H1 (cell line): ENCODE measurements at regions not wholly inside any gene's neighbourhood (a gene's known extent, or its start where the extent isn't known, plus 50 kb on each side); places are given as distances from the start of the nearest gene placed in this dataset.

Source experiments
- BACH1 ChIP-seq: IDR thresholded peaks from 2 replicates; pipeline ENCODE4 v1.6.1; 2012; ENCODE audit warnings: low read length, improper control_type of control experiment
- BCL11A ChIP-seq, 2 experiments: IDR thresholded peaks; one replicate each; pipeline ENCODE4 v1.6.1; 2011; ENCODE audit warnings: low read depth in 2 of 2, low read length in 2 of 2, mild to moderate bottlenecking in 2 of 2
- CBX5 ChIP-seq: fragments of 300-800, 300-1000 bp; sonication (generic); IDR thresholded peaks from 2 replicates; pipeline ENCODE4 v1.7.1; 2016; ENCODE audit warnings: antibody characterized with exemption, low read length, low read depth
- CHD7 ChIP-seq: fragments of 300-600 bp; sonication (generic); IDR thresholded peaks from 2 replicates; pipeline ENCODE4 v1.7.1; 2012; ENCODE audit warnings: low read length, moderate library complexity, mild to moderate bottlenecking, inconsistent platforms; ENCODE audit not compliant: insufficient replicate concordance
- CTBP2 ChIP-seq: IDR thresholded peaks from 2 replicates; pipeline ENCODE4 v1.7.0; 2011; ENCODE audit warnings: borderline replicate concordance, mild to moderate bottlenecking, moderate library complexity, mixed read lengths, low read length; ENCODE audit not compliant: insufficient read depth, insufficient read length
- EP300 ChIP-seq, 2 experiments: IDR thresholded peaks; 1 replicate in 1 of 2; 2 replicates in 1 of 2; pipeline ENCODE4 v1.6.1; 2011 to 2012; ENCODE audit warnings: low read depth in 2 of 2, low read length in 2 of 2, mild to moderate bottlenecking in 2 of 2, borderline replicate concordance in 1 of 2, inconsistent platforms in 1 of 2, moderate library complexity in 1 of 2
- GTF2F1 ChIP-seq: IDR thresholded peaks from 2 replicates; pipeline ENCODE4 v1.6.1; 2012; ENCODE audit warnings: low read depth, low read length, improper control_type of control experiment, borderline replicate concordance
- MAFK ChIP-seq: IDR thresholded peaks from 2 replicates; pipeline ENCODE4 v1.6.1; 2012; ENCODE audit warnings: low read depth, mild to moderate bottlenecking, improper control_type of control experiment, low read length
- POLR2A ChIP-seq, 2 experiments: IDR thresholded peaks; 1 replicate in 1 of 2; 2 replicates in 1 of 2; pipeline ENCODE4 v1.6.1; 2011; ENCODE audit warnings: low read depth in 2 of 2, low read length in 2 of 2, mild to moderate bottlenecking in 2 of 2; ENCODE audit errors: control extremely low read depth in 1 of 2
- SIRT6 ChIP-seq: IDR thresholded peaks from one replicate; pipeline ENCODE4 v1.7.1; 2012; ENCODE audit warnings: low read length, inconsistent platforms

GRCh38 chrX:56618323-56618722 is 54.9 kb downstream of the UBQLN2 start (continued):
- TF ChIP-seq CHD7 (no peak), POLR2A (IDR thresholded peaks at IDR 0.05; ENCODE audit: control extremely low read depth in 1 of 2, low read depth in 2 of 2, low read length in 2 of 2) (no peak), MAFK (no peak), CBX5 (no peak), BCL11A (IDR thresholded peaks at IDR 0.05; ENCODE audit: low read depth in 2 of 2, low read length in 2 of 2) (no peak), GTF2F1 (no peak), CTBP2 (no peak), SIRT6 (no peak), BACH1 (no peak), EP300 (IDR thresholded peaks at IDR 0.05; ENCODE audit: borderline replicate concordance in 1 of 2, low read depth in 2 of 2, low read length in 2 of 2) (no peak)
